RWPE2 (cell line): ENCODE measurements at regions not wholly inside any gene's neighbourhood (a gene's known extent, or its start where the extent isn't known, plus 50 kb on each side); places are given as distances from the start of the nearest gene placed in this dataset.

Experiments
- ATAC-seq: fragments of 200-7000 bp; cut with Tn5 transposase; 3 replicates; pipeline ENCODE4 v1.9.1; 2021; ENCODE audit warnings: low read depth
- DNase-seq: peaks from one replicate; pipeline ENCODE4 v3.0.0-alpha.2; 2020; ENCODE audit warnings: low spot score
- H3K27ac ChIP-seq: fragments of 450-650 bp; 2 replicates; pipeline ENCODE4 v1.5.1; 2017; ENCODE audit warnings: mild to moderate bottlenecking; ENCODE audit not compliant: poor library complexity, severe bottlenecking
- H3K27me3 ChIP-seq: fragments of 250-450 bp; sonication (Bioruptor Pico); 2 replicates; pipeline ENCODE4 v1.5.1; 2021; ENCODE audit warnings: mild to moderate bottlenecking, moderate library complexity; ENCODE audit not compliant: insufficient read depth, poor library complexity, severe bottlenecking
- H3K36me3 ChIP-seq: fragments of 250-450 bp; sonication (Bioruptor Pico); 2 replicates; pipeline ENCODE4 v1.5.1; 2020; ENCODE audit warnings: low read depth, mild to moderate bottlenecking, moderate library complexity
- H3K4me1 ChIP-seq: fragments of 250-450 bp; sonication (Bioruptor Pico); 2 replicates; pipeline ENCODE4 v1.5.1; 2021; ENCODE audit warnings: mild to moderate bottlenecking, moderate library complexity; ENCODE audit not compliant: insufficient read depth, poor library complexity, severe bottlenecking
- H3K4me3 ChIP-seq: fragments of 250-450 bp; sonication (Bioruptor Pico); 2 replicates; pipeline ENCODE4 v1.5.1; 2021; ENCODE audit warnings: mild to moderate bottlenecking, moderate library complexity; ENCODE audit not compliant: severe bottlenecking
- H3K9me3 ChIP-seq: fragments of 250-450 bp; sonication (Bioruptor Pico); 2 replicates; pipeline ENCODE4 v1.5.1; 2021; ENCODE audit warnings: mild to moderate bottlenecking, moderate library complexity; ENCODE audit not compliant: severe bottlenecking
- TF ChIP-seq, protein P1 (sequence below): fragments of 450-650 bp; IDR thresholded peaks from one replicate; pipeline ENCODE4 v1.5.1; 2017; ENCODE audit warnings: mild to moderate bottlenecking, moderate library complexity; ENCODE audit not compliant: poor library complexity, severe bottlenecking

DNA sequence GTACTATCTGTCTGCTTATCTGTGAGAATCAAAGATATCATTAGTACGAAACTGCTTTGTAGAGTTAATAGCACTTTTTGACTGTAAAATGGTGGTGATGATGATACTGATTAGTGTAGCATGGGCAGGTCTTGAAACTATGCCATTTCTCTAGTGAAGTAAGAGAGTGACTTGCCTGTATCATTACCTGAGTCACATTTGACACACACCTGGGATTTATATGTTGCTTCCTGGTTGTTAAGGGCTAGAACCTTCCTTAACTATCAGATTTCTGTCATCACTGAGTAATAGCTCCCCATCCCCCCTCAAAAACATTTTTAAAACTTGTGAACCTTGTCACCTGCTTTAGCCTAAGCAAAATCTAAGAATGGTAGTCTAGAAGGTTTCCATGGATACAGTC, 135.6 kb upstream of the RORB start:
- Histone ChIP-seq H3K27ac (no peak overlapping the region), H3K9me3 (no peaks in the 10 kb centered on the region), H3K4me1 (no peaks in the 10 kb centered on the region), H3K36me3 (no peaks in the 10 kb centered on the region), H3K27me3 (peaks cover 4% of the 10 kb centered on the region), H3K4me3 (no peak overlapping the region)
- TF ChIP-seq, protein P1, sequence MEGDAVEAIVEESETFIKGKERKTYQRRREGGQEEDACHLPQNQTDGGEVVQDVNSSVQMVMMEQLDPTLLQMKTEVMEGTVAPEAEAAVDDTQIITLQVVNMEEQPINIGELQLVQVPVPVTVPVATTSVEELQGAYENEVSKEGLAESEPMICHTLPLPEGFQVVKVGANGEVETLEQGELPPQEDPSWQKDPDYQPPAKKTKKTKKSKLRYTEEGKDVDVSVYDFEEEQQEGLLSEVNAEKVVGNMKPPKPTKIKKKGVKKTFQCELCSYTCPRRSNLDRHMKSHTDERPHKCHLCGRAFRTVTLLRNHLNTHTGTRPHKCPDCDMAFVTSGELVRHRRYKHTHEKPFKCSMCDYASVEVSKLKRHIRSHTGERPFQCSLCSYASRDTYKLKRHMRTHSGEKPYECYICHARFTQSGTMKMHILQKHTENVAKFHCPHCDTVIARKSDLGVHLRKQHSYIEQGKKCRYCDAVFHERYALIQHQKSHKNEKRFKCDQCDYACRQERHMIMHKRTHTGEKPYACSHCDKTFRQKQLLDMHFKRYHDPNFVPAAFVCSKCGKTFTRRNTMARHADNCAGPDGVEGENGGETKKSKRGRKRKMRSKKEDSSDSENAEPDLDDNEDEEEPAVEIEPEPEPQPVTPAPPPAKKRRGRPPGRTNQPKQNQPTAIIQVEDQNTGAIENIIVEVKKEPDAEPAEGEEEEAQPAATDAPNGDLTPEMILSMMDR = no peak
- DNase-seq = no peak
- 0 out of 3 replicates have a peak, but pooled peaks have one; percentile 17 for ATAC-seq

DNA sequence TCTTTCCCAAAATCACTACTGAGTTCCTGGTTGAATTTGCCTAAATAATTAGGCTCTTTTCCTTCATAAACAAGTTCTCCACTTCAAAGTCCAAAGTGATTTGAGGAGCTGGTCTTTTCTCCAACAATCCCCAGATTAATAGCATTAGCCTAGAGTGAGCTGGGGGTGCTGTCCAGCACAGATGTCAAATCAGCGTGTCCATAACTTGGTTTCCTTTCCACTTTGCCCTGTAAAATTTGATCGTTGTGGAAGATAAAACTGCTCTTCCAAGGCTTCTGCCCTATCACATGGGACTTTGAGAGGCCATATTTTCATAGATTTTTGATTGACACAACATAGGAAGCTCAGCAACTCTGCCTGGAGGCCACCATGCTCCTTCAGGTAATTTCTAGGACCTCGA, 134.7 kb upstream of the RORB start:
- H3K27ac ChIP-seq = no peak overlapping the region
- H3K36me3 ChIP-seq = no peaks in the 10 kb centered on the region
- H3K4me1 ChIP-seq = no peaks in the 10 kb centered on the region
- no peak overlapping the region for H3K4me3 ChIP-seq
- TF ChIP-seq, protein P1 = no peak
- H3K9me3 ChIP-seq = no peaks in the 10 kb centered on the region
- ATAC-seq (no peak), DNase-seq (no peak)
- peaks cover 4% of the 10 kb centered on the region for H3K27me3 ChIP-seq

DNA sequence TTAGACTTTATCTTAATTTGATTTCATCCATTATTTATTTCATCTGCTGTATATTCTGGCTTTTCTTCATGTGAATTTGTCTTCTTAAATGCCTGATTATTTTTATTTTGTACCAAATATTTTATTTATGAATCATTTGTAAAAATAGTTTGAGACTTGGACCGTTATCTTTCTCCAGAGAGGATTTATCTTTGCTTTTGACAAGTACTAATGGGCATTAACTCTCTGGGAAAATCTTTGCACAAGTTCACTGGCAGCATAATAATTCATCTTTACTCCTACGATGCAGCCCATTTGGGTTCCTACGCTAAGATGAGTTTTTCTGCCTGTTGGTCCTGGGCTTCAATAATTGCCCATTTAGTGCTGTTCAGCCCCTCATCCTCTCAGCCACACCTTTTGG, 131.0 kb upstream of the RORB start:
- Histone ChIP-seq H3K36me3 (no peaks in the 10 kb centered on the region), H3K27me3 (no peaks in the 10 kb centered on the region), H3K27ac (no peak overlapping the region), H3K4me3 (no peak overlapping the region), H3K4me1 (no peaks in the 10 kb centered on the region), H3K9me3 (no peaks in the 10 kb centered on the region)
- DNase-seq = no peak
- TF ChIP-seq, protein P1 = no peak
- no peak for ATAC-seq

DNA sequence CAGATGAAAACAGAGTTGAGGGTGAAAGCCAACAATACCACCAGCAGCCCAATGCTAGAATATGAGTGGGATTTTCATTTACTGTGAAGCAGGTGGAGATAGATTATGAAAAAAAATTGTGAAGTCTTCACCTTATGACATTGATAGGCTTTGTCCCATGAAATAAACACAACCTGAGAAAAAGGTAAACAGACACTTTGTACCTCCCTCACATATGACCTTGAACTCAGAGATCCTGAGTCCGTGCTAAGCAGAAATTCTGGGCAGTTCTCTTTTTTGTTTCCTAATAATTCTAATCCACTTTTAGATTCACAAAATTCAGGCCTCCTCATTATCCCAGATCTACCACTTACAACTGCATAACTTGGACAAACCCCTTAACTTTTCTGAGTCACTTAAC, 127.3 kb upstream of the RORB start:
- no peaks in the 10 kb centered on the region for H3K36me3 ChIP-seq
- H3K4me1 ChIP-seq = no peaks in the 10 kb centered on the region
- DNase-seq (no peak), ATAC-seq (no peak)
- no peak overlapping the region for H3K4me3 ChIP-seq
- no peaks in the 10 kb centered on the region for H3K9me3 ChIP-seq
- no peak overlapping the region for H3K27ac ChIP-seq
- no peaks in the 10 kb centered on the region for H3K27me3 ChIP-seq
- TF ChIP-seq, protein P1 = no peak

DNA sequence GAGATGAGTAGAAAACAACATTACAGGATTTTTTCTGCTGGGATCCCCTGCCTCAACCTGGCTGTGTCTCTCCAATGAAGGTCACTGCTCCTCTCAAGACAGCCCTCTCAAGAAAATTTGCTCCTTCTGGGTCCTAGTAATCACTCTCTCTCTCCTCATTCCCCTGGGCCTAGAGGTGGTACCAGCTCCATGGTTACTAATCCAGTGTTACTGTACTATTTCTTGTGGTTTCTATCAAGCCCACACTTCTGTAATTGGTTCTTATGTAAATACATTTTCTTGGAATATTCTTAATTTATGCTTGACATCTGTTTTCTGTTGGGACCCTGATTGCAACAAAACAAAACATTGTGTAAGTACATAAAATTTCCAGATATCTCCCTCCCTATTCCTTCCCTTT, 123.8 kb upstream of the RORB start:
- ATAC-seq = no peak
- H3K4me1 ChIP-seq = no peaks in the 10 kb centered on the region

More for the DNA sequence above, 123.8 kb upstream of the RORB start:
- DNase-seq = no peak
- Histone ChIP-seq H3K4me3 (no peak overlapping the region), H3K27ac (no peak overlapping the region), H3K9me3 (no peaks in the 10 kb centered on the region), H3K27me3 (no peaks in the 10 kb centered on the region), H3K36me3 (no peaks in the 10 kb centered on the region)
- TF ChIP-seq, protein P1 = no peak
